ENCODE measurements at regions not wholly inside any gene's neighbourhood (a gene's known extent, or its start where the extent isn't known, plus 50 kb on each side); places are given as distances from the start of the nearest gene placed in this dataset.

DNA sequence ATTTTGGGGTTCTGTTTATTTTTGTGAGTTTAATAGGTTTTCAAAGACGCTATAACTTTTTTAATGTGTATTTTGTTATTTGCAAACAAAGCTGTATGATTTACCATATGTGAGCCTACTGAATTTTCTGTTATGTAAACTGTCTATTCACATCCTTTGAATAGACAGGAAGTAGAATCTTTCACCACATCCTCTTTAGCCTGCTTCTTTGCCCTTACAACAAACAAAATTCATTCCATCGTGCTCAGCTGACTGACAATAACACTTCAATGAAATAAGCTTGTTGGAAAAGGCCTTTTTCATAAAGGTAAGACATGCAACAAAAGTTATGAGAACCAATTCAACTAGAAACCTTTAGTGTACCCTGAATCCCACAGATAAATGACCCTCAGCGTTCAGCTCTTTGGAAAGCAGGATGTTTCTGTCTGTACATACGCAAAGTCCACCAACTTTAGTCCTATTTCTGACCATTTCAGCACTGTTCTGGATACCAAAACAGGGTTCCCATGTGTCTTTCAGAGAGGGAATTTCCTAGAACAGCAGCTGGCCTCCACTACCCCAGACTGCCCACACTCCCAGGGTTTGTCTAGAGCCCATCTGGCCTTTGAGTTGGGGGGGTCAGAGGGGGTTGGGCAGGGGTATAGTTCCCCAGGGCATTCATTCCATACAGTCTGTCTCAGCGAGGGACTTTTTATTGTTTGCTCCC is 71.3 kb downstream of the DUSP6 start:
- Histone ChIP-seq H2AFZ (ENCODE audit: low read depth, low read length) (no peak overlapping the region), H3K79me2 (replicated peaks; ENCODE audit: insufficient read depth, low read length) (no peaks in the 10 kb centered on the region), H3K27ac (ENCODE audit: low read length) (no peak overlapping the region), H3K36me3 (ENCODE audit: insufficient read depth, low read length) (no peaks in the 10 kb centered on the region), H3F3A (ENCODE audit: insufficient read depth, low read length, poor library complexity, severe bottlenecking) (no peaks in the 10 kb centered on the region), H3K9me3 (ENCODE audit: low read length) (no peaks in the 10 kb centered on the region), H3K4me2 (ENCODE audit: low read length) (no peak overlapping the region), H3K4me3 (ENCODE audit: low read length) (no peak overlapping the region), H3K9ac (ENCODE audit: low read length) (no peak overlapping the region), H3K27me3 (ENCODE audit: insufficient read depth, low read depth, low read length) (no peaks in the 10 kb centered on the region), H3K9me2 (ENCODE audit: insufficient read depth, low read length) (no peaks in the 10 kb centered on the region), H4K20me1 (ENCODE audit: insufficient read depth) (no peaks in the 10 kb centered on the region)
- TF ChIP-seq, protein P1, sequence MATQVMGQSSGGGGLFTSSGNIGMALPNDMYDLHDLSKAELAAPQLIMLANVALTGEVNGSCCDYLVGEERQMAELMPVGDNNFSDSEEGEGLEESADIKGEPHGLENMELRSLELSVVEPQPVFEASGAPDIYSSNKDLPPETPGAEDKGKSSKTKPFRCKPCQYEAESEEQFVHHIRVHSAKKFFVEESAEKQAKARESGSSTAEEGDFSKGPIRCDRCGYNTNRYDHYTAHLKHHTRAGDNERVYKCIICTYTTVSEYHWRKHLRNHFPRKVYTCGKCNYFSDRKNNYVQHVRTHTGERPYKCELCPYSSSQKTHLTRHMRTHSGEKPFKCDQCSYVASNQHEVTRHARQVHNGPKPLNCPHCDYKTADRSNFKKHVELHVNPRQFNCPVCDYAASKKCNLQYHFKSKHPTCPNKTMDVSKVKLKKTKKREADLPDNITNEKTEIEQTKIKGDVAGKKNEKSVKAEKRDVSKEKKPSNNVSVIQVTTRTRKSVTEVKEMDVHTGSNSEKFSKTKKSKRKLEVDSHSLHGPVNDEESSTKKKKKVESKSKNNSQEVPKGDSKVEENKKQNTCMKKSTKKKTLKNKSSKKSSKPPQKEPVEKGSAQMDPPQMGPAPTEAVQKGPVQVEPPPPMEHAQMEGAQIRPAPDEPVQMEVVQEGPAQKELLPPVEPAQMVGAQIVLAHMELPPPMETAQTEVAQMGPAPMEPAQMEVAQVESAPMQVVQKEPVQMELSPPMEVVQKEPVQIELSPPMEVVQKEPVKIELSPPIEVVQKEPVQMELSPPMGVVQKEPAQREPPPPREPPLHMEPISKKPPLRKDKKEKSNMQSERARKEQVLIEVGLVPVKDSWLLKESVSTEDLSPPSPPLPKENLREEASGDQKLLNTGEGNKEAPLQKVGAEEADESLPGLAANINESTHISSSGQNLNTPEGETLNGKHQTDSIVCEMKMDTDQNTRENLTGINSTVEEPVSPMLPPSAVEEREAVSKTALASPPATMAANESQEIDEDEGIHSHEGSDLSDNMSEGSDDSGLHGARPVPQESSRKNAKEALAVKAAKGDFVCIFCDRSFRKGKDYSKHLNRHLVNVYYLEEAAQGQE (IDR thresholded peaks at IDR 0.05; ENCODE audit: borderline replicate concordance), result no peak
- no peak for TF ChIP-seq EZH2 (IDR thresholded peaks at IDR 0.05; ENCODE audit: borderline replicate concordance, insufficient read depth, low read length, poor library complexity, severe bottlenecking)

DNA sequence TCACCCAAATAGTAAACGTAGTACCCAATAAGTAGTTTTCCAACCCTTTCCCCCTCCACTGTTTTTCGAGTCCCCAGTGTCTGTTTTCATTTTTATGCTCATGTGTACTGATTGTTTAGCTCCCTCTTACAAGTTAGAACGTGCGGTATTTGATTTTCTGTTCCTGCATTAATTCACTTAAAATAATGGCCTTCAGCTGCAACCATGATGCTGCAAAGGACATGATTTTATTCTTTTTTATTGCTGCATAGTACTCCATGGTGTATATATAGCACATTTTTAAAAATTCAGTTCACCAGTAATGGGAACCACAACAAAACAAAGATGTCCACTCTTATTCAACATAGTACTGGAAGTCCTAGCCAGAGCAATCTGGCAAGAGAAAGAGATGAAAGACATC is 72.8 kb downstream of the DUSP6 start:
- Histone ChIP-seq H3K79me2 (replicated peaks; ENCODE audit: insufficient read depth, low read length) (no peaks in the 10 kb centered on the region), H3K9me2 (ENCODE audit: insufficient read depth, low read length) (no peaks in the 10 kb centered on the region), H2AFZ (ENCODE audit: low read depth, low read length) (no peak overlapping the region), H4K20me1 (ENCODE audit: insufficient read depth) (no peaks in the 10 kb centered on the region), H3K27ac (ENCODE audit: low read length) (no peak overlapping the region), H3K9me3 (ENCODE audit: low read length) (no peaks in the 10 kb centered on the region), H3K36me3 (ENCODE audit: insufficient read depth, low read length) (no peaks in the 10 kb centered on the region), H3K27me3 (ENCODE audit: insufficient read depth, low read depth, low read length) (no peaks in the 10 kb centered on the region), H3F3A (ENCODE audit: insufficient read depth, low read length, poor library complexity, severe bottlenecking) (no peaks in the 10 kb centered on the region), H3K4me3 (ENCODE audit: low read length) (no peak overlapping the region), H3K4me2 (ENCODE audit: low read length) (no peak overlapping the region), H3K9ac (ENCODE audit: low read length) (no peak overlapping the region)
- TF ChIP-seq, protein P2, sequence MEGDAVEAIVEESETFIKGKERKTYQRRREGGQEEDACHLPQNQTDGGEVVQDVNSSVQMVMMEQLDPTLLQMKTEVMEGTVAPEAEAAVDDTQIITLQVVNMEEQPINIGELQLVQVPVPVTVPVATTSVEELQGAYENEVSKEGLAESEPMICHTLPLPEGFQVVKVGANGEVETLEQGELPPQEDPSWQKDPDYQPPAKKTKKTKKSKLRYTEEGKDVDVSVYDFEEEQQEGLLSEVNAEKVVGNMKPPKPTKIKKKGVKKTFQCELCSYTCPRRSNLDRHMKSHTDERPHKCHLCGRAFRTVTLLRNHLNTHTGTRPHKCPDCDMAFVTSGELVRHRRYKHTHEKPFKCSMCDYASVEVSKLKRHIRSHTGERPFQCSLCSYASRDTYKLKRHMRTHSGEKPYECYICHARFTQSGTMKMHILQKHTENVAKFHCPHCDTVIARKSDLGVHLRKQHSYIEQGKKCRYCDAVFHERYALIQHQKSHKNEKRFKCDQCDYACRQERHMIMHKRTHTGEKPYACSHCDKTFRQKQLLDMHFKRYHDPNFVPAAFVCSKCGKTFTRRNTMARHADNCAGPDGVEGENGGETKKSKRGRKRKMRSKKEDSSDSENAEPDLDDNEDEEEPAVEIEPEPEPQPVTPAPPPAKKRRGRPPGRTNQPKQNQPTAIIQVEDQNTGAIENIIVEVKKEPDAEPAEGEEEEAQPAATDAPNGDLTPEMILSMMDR (IDR thresholded peaks at IDR 0.05; ENCODE audit: poor library complexity, severe bottlenecking), result no peak
- TF ChIP-seq, protein P1 (IDR thresholded peaks at IDR 0.05; ENCODE audit: borderline replicate concordance), result no peak
- no peak for TF ChIP-seq EZH2 (IDR thresholded peaks at IDR 0.05; ENCODE audit: borderline replicate concordance, insufficient read depth, low read length, poor library complexity, severe bottlenecking)
- no peak for TF ChIP-seq RAD21 (conservative IDR thresholded peaks at IDR 0.05)
- no peak for TF ChIP-seq EP300 (conservative IDR thresholded peaks at IDR 0.05; ENCODE audit: poor library complexity, severe bottlenecking)
- TF ChIP-seq TAF1 (IDR thresholded peaks at IDR 0.05; ENCODE audit: low read depth), result no peak
- TF ChIP-seq MXI1 (conservative IDR thresholded peaks at IDR 0.05; ENCODE audit: poor library complexity, severe bottlenecking), result no peak
- no peak for TF ChIP-seq SMC3 (conservative IDR thresholded peaks at IDR 0.05; ENCODE audit: poor library complexity)
- no peak for TF ChIP-seq POLR2AphosphoS5 (IDR thresholded peaks at IDR 0.05)
